Activated CD4-positive, alpha-beta T cell treated with anti-CD3 and anti-CD28 coated beads, Interleukin-10, Interleukin-2, amounts not matched to agents 100 ng/mL and 50 ng/mL, durations not matched to agents 16 hours and 8 hours (primary cell): ENCODE measurements at regions not wholly inside any gene's neighbourhood (a gene's known extent, or its start where the extent isn't known, plus 50 kb on each side); places are given as distances from the start of the nearest gene placed in this dataset.
"Not testable (repeated sequence)": the region's sequence is repeated elsewhere in the genome, so short reads cannot be mapped to it uniquely, and the experiment has no call there.

ENCODE experiments used
- DNase-seq: peaks from one replicate; pipeline ENCODE4 v3.0.0-alpha.2; 2020

DNA sequence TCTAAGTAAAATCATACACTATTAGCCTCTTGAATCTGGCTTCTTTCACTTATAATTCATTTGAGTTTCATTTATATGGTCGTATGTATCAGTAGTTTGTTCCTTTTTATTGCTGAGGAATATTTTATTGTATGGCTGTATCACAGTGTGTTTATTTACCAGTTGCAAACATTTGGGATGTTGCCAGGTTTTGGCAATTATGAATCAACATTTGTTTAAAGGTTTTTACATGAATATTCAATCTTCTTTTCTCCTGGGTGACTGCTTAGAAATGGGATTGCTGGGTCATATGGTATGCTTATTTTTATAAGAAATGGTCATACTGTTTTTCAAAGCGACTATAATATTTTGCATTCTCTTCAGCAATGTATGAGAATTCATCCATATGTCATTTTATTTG is 107.9 kb downstream of the PMAIP1 start:
- DNase-seq: no peak

DNA sequence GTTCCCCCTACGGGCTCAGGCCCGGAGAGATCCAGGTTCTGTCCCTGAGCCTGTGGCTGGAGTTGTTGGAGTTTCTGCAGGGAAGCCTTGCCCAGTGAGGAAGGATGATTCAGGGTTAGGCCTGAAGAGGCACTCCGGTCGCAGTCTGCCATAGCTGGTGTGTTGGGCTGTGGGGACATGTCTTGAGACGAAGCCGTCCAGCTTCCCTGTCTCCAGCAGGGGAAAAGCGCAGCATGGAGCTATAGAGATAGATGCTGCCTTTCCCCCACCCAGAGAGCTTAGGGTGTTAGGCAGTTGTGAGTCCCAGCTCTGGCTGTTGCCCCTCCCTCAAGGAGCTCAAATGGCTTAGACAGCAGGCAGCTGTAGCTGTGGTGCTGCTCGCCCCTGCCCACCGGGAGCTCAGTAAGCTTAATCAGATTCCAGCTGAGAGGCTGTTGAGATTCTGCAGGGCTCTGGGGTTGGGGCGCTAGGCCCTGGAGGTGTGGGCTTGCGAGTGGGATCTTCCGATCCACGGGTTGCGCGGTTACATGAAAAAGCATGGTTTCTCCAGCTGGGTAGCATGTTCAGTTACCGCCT is 103.9 kb downstream of the PMAIP1 start:
- no peak for DNase-seq

- DNase-seq: peak; percentile 23
Measured at GRCh38 chr18:59996370-59996966, 96.7 kb downstream of the PMAIP1 start.

DNA sequence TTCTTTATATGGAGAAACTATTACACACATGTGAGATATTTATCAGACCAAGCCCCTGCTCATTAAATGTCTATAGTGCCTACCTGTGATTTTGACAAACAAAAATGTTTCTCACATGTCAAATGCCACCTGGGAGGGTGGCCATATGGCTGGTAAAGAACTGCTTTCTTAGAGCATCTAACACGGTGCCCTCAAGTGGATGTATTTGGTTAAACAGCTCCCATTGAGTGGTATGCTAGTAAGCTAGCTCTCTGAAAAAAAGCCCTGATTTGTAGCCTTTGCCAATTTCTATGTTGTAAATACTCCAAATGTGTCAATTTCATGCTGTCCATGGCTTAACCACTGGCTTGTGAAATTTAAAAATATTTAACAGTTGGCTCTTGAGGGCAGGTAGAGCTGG is 94.6 kb downstream of the PMAIP1 start:
- DNase-seq: peak; percentile 16

DNA sequence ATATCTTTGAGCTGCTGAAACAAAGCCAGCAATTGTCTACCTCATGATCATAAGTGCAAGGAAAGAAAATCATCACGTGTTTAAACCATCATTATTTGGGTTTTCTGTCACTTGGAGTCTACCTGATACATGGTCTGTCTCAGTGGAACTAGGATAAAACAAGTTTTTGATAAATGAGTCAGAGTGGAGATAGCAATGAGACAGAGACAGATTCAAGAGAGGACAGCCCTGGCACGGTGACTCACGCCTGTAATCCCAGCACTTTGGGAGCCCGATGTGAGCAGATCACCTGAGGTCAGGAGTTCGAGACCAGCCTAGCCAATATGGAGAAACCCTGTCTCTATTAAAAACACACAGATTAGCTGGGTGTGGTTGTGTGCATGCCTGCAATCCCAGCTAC is 93.8 kb downstream of the PMAIP1 start:
- DNase-seq: no peak

DNA sequence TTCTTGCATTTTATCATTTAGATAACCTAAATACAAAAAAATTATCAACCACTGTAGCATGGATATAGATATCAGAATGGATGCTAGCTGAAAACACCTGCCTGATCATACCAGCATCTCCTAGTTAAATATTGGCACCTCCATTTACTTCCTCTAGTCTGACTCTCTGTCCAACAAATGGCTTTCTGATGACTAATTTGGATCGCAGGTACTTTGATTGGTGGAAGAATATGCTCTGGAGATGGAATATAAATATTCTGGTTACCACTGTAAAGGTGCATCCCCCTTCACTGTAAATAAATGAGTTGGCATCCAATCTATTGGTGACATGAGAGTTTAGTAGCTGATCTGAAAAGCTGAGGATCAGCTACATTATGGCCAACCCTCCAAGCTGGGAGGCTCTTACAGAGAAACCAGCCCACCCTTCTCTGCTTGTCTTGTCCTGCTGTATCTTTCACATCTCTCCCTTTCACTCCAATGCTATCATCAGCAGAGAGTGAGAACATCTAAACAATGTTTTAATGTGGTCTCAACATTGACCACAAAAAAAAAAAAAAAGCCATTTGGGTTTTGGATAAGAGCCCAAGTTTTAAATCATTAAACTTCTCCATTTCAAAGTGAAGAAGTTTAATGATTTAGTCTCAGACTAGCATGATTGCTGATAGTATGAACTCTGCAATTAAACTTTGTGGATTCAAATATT is 90.5 kb downstream of the PMAIP1 start:
- DNase-seq: no peak

- peak; percentile 55 for DNase-seq
Measured at GRCh38 chr18:59988098-59988706, 88.4 kb downstream of the PMAIP1 start.

GRCh38 chr18:59987102-59987501 is 87.3 kb downstream of the PMAIP1 start:
- no peak for DNase-seq

DNA sequence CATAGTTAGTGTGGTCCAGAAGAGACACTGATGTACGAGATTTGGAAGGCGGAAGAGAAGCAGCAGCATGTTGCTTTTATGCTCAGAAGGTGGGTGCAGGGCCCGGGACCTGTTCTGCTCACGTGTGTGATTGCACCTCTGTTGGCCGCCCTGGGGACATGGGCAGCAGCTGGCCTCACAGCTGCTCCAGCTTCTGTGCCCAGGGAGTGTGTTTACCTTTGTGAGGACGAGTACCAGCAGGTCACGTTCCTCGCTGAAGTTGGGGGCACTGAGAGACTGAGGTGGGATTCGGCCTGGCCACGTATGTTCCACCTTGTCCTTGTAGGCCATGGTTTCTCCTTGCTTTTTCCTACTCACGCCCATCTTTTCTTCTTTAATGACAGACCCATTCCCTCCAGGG is 86.3 kb downstream of the PMAIP1 start:
- DNase-seq: no peak

DNA sequence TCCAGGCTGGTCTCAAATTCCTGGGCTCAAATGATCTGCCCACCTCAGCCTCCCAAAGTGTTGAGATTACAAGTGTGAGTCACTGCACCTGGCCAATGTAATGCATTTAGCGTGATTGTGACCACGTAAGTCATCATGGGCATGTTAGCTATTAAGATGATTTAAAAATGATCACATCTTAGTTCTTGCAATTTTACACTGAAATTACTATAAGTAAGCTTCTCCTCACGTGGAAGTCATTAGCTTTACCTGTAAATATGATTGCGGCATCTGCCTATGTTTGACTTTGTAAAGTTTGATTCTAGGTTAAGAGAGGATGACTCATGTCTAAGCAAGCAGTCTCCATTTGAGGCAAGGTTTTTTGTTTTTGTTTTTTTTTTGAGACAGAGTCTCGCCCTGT is 85.5 kb downstream of the PMAIP1 start:
- DNase-seq: no peak

- no peak for DNase-seq
Measured at GRCh38 chr18:59983506-59983905, 83.7 kb downstream of the PMAIP1 start.

DNA sequence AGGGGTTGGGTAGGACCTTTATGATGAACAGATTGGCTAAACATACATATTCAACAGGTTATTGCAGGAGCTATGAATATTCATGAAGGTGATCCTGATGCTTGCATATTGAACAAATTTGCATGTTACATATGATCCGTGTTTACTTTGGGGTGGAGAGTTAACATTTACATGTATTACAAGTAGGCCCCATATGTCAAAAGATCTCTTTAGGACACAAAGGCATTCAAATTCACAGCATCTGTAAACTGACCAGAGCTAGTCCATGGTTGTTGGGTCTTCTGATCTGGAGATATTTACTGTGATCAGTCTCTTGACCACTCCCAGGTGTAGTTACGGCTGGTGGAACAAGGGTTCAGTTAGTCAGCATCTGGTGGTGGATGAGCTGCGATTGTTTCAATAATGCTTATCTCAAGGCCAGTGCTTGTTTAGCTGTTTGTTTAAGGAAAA is 80.4 kb downstream of the PMAIP1 start:
- no peak for DNase-seq

DNA sequence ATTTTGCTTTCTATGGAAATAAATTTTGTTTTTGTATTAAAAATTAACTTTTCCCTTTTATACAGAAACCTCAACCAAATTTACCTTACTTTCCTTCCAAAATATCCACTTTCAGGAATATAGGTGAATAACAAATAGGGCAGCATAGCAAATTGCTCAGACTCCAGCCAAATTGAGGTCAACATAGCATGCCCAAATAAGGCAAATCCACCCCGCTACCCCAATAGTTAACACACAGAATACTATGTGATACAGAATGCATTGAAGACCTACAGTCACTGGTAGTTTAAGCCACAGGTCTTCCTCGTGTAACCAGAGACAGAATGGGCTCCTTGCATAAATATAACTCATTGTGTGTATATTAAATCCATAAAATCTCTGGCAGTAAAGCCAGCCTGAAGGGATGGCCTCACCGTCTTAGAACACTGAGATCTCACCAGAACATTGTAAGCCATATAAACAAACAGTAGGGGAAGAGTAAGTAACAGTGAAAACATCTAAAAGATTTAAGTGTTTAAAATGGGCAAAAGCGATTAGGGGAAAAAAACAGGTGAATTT is 72.2 kb downstream of the PMAIP1 start:
- no peak for DNase-seq

DNA sequence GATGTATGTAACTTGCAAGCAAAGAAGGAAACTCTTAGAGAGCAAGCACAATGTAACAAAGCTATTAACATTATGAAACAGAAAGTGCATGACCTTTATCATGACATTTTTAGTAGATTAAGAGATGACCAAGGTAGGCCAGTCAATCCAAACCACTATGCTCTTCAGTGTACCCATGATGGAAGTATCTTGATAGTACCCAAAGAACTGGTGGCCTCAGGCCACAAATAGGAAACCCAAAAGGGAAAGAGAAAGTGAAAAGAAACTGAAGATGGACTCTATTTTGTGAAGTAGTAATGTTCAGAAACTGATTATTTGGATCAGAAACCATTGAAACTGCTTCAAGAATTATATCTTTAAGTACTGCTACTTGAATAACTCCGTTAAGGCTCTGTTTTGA is 71.3 kb downstream of the PMAIP1 start:
- DNase-seq: not testable (repeated sequence)

DNA sequence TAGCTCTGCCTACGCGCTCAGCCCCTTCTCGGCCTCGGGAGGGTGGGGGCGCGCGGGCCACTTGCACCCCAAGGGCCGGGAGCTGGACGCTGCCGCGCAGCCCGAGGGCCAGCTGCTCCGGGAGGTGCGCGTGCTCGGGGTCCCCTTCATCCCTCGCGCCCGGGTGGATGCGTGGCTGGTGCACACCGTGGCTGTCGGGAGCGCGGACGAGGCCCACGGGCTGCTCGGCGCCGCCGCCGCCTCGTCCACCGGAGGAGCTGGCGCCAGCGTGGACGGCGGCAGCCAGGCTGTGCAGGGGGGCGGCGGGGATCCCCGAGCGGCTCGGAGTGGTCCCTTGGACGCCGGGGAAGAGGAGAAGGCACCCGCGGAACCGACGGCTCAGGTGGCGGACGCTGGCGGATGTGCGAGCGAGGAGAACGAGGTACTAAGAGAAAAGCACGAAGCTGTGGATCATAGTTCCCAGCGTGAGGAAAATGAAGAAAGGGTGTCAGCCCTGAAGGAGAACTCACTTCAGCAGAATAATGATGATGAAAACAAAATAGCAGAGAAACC is 69.8 kb downstream of the PMAIP1 start:
- DNase-seq: not testable (repeated sequence)

GRCh38 chr18:59968583-59968982 is 68.8 kb downstream of the PMAIP1 start:
- no peak for DNase-seq

- no peak for DNase-seq
Measured at GRCh38 chr18:59967878-59968277, 68.1 kb downstream of the PMAIP1 start.

DNA sequence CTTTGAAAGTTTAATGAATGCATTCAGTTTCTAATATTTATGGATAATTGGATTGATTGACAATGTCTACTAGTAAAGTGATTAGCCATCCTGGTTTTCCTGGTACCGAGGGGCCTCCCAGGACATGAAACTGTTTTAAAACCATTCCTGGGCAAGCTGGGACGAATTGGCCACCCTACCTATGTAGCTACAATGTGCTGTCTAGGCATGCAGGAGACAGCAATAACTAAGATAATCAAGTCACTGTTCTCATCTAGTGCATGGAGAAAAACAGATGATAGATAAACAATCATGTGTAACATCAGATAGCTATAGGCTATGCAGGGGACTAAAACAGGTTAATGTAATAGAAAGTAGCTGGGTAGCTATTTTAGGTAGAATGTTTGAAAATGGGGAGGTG is 67.1 kb downstream of the PMAIP1 start:
- DNase-seq: no peak

GRCh38 chr18:59963229-59963628 is 63.4 kb downstream of the PMAIP1 start:
- no peak for DNase-seq

GRCh38 chr18:59961070-59961469 is 61.3 kb downstream of the PMAIP1 start:
- DNase-seq: no peak

DNA sequence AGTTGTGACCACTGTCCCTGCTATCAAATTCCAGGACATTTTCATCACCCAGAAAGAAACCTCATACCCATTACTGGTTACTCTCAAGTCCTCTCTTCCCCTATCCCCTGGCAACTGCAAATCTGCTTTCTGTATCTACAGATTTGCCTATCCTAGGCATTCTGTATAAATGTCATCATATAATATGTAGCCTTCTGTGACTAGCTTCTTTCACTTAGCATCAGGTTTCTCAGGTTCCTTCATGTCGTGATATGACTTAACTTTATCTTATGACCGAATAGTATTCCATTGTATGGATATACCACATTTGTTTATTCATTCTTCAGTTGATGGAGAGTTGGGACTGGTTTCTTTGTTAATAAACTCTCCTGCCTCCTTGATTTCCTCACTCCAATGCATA is 60.5 kb downstream of the PMAIP1 start:
- DNase-seq: no peak

GRCh38 chr18:59959606-59960005 is 59.8 kb downstream of the PMAIP1 start:
- DNase-seq: no peak

DNA sequence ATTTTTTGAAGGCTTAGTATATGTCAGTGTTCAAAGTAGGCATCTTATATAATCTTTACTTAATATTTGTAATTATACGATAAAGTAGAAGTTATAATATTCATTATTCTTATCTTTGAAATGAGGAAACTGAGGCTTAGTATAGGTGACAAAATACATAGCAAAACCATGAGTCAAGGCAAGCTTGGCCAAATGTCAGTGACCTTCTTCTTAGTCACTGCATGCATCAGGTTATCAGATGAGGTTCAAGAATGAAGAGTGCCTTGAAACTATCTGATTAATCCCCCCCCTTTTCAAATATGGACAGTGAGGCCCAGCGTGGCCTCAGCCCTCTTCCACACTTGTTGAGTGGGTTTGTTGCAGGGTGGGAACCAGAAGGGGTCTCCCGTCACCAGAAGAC is 59.3 kb downstream of the PMAIP1 start:
- no peak for DNase-seq
